ENCODE measurements at regions not wholly inside any gene's neighbourhood (a gene's known extent, or its start where the extent isn't known, plus 50 kb on each side); places are given as distances from the start of the nearest gene placed in this dataset.

DNA sequence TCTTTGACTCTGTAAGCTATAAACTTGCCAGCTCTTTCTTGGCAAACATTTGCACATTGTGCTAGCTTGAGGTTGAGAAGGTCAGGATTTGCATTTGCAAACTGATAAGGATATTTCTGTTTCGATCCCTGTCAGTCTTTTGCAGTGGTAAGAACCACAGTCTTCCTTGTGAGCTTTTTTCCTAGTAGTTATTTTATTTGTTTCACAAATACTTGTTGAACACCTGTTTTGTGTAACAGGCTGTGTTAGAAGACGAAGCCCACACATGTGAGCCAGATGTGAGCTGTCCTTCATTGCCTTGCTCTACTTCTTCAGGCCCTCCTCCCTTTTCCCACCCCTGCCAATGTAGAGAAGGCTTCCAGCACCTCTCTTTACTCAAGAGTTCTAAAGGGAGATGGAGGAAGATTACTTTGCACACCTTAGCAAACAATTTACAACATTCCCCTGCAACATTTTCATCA lies 327.0 kb upstream of the KLF4 start:
- TF ChIP-seq MAZ (IDR thresholded peaks at IDR 0.05; ENCODE audit: borderline replicate concordance, low read depth, low read length): no peak
- TF ChIP-seq MAZ (CRISPR knock-in tag; IDR thresholded peaks at IDR 0.05; ENCODE audit: low read depth): no peak
- TF ChIP-seq, protein P1, sequence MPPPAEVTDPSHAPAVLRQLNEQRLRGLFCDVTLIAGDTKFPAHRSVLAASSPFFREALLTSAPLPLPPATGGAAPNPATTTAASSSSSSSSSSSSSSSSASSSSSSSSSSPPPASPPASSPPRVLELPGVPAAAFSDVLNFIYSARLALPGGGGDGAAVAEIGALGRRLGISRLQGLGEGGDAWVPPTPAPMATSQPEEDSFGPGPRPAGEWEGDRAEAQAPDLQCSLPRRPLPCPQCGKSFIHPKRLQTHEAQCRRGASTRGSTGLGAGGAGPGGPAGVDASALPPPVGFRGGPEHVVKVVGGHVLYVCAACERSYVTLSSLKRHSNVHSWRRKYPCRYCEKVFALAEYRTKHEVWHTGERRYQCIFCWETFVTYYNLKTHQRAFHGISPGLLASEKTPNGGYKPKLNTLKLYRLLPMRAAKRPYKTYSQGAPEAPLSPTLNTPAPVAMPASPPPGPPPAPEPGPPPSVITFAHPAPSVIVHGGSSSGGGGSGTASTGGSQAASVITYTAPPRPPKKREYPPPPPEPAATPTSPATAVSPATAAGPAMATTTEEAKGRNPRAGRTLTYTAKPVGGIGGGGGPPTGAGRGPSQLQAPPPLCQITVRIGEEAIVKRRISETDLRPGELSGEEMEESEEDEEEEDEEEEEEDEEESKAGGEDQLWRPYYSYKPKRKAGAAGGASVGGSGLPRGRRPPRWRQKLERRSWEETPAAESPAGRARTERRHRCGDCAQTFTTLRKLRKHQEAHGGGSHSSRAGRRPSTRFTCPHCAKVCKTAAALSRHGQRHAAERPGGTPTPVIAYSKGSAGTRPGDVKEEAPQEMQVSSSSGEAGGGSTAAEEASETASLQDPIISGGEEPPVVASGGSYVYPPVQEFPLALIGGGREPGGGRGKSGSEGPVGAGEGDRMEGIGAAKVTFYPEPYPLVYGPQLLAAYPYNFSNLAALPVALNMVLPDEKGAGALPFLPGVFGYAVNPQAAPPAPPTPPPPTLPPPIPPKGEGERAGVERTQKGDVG (CRISPR knock-in tag; IDR thresholded peaks at IDR 0.05; ENCODE audit: borderline replicate concordance): no peak
- no peak for TF ChIP-seq POLR2A (IDR thresholded peaks at IDR 0.05; ENCODE audit: insufficient read depth in 1 of 2, low read depth in 2 of 2, low read length in 2 of 2)
- TF ChIP-seq, protein P2, sequence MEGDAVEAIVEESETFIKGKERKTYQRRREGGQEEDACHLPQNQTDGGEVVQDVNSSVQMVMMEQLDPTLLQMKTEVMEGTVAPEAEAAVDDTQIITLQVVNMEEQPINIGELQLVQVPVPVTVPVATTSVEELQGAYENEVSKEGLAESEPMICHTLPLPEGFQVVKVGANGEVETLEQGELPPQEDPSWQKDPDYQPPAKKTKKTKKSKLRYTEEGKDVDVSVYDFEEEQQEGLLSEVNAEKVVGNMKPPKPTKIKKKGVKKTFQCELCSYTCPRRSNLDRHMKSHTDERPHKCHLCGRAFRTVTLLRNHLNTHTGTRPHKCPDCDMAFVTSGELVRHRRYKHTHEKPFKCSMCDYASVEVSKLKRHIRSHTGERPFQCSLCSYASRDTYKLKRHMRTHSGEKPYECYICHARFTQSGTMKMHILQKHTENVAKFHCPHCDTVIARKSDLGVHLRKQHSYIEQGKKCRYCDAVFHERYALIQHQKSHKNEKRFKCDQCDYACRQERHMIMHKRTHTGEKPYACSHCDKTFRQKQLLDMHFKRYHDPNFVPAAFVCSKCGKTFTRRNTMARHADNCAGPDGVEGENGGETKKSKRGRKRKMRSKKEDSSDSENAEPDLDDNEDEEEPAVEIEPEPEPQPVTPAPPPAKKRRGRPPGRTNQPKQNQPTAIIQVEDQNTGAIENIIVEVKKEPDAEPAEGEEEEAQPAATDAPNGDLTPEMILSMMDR (CRISPR knock-in tag; IDR thresholded peaks at IDR 0.05): no peak
- no peak for TF ChIP-seq NFE2L2 (IDR thresholded peaks at IDR 0.05; ENCODE audit: low read length)
- TF ChIP-seq FOXJ3 (CRISPR knock-in tag; IDR thresholded peaks at IDR 0.05; ENCODE audit: borderline replicate concordance): no peak
- TF ChIP-seq REST (IDR thresholded peaks at IDR 0.05; ENCODE audit: borderline replicate concordance in 1 of 2, low read depth in 1 of 2, low read length in 2 of 2): no peak
- TF ChIP-seq TRIM24 (CRISPR knock-in tag; IDR thresholded peaks at IDR 0.05): no peak
- TF ChIP-seq, protein P3, sequence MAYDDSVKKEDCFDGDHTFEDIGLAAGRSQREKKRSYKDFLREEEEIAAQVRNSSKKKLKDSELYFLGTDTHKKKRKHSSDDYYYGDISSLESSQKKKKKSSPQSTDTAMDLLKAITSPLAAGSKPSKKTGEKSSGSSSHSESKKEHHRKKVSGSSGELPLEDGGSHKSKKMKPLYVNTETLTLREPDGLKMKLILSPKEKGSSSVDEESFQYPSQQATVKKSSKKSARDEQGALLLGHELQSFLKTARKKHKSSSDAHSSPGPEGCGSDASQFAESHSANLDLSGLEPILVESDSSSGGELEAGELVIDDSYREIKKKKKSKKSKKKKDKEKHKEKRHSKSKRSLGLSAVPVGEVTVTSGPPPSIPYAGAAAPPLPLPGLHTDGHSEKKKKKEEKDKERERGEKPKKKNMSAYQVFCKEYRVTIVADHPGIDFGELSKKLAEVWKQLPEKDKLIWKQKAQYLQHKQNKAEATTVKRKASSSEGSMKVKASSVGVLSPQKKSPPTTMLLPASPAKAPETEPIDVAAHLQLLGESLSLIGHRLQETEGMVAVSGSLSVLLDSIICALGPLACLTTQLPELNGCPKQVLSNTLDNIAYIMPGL (CRISPR knock-in tag; IDR thresholded peaks at IDR 0.05; ENCODE audit: borderline replicate concordance in 1 of 2, low read depth in 1 of 2): no peak
- no peak for TF ChIP-seq NPAS2 (CRISPR knock-in tag; IDR thresholded peaks at IDR 0.05; ENCODE audit: borderline replicate concordance)
- TF ChIP-seq USF2 (IDR thresholded peaks at IDR 0.05; ENCODE audit: low read depth, low read length): no peak
- no peak for TF ChIP-seq USF2 (CRISPR knock-in tag; IDR thresholded peaks at IDR 0.05; ENCODE audit: borderline replicate concordance)
- TF ChIP-seq JUND (CRISPR knock-in tag; IDR thresholded peaks at IDR 0.05): no peak
- TF ChIP-seq, protein P4, sequence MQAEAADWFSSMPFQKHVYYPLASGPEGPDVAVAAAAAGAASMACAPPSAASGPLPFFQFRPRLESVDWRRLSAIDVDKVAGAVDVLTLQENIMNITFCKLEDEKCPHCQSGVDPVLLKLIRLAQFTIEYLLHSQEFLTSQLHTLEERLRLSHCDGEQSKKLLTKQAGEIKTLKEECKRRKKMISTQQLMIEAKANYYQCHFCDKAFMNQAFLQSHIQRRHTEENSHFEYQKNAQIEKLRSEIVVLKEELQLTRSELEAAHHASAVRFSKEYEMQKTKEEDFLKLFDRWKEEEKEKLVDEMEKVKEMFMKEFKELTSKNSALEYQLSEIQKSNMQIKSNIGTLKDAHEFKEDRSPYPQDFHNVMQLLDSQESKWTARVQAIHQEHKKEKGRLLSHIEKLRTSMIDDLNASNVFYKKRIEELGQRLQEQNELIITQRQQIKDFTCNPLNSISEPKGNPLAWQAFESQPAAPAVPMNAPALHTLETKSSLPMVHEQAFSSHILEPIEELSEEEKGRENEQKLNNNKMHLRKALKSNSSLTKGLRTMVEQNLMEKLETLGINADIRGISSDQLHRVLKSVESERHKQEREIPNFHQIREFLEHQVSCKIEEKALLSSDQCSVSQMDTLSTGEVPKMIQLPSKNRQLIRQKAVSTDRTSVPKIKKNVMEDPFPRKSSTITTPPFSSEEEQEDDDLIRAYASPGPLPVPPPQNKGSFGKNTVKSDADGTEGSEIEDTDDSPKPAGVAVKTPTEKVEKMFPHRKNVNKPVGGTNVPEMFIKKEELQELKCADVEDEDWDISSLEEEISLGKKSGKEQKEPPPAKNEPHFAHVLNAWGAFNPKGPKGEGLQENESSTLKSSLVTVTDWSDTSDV (CRISPR knock-in tag; IDR thresholded peaks at IDR 0.05): no peak
- no peak for TF ChIP-seq E2F5 (CRISPR knock-in tag; conservative IDR thresholded peaks at IDR 0.05)

Data from HepG2 (cell line).